ENCODE measurements at regions not wholly inside any gene's neighbourhood (a gene's known extent, or its start where the extent isn't known, plus 50 kb on each side); places are given as distances from the start of the nearest gene placed in this dataset.

DNA sequence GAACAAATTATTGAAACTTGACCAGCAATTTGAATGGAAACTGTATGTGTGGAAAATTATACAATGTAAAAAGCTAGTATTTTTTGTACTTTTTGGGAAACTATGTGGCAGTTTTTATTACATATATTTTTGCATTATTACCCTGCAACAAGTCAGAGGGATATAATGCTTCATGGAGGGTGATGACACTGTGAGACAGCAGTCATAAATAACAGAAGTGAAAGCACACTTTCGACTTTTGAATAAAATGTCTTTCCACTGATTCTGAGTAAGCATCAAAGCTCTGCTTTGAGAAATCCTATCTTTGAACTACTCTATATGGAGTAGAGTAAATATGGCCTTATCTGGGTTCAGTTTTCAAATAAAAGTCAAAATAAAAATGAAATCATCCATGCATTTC, 122.6 kb upstream of the PABPC4L start:
- H3K9me2 ChIP-seq (ENCODE audit: insufficient read depth) = no peaks in the 10 kb centered on the region
- ChIA-PET RAD21 (ENCODE audit: low non-redundant PET in 1 of 2, low total read pairs in 2 of 2, uncharacterized antibody in 2 of 2, unreplicated experiment in 2 of 2) (no interaction called here), POLR2A (no interaction called here), CTCF (no interaction called here)
- no peak overlapping the region for H2AFZ ChIP-seq (ENCODE audit: low read depth, low read length, poor library complexity, severe bottlenecking)
- intact Hi-C loops (cut with micrococcal nuclease) = no loop called here
- H3K4me1 ChIP-seq (ENCODE audit: control insufficient read depth in 1 of 2, insufficient read depth in 2 of 2, low read length in 2 of 2) = no peaks in the 10 kb centered on the region
- no peaks in the 10 kb centered on the region for H3K9me3 ChIP-seq (ENCODE audit: control insufficient read depth in 1 of 2, insufficient read depth in 1 of 2, low read depth in 1 of 2, low read length in 2 of 2)
- no TSS peak for BruUV-seq (replicated peaks)
- H3K27ac ChIP-seq (ENCODE audit: low read depth, low read length) = no peak overlapping the region
- no peak for ATAC-seq
- no peak for DNase-seq (ENCODE audit: low read depth, low spot score)
- H4K20me1 ChIP-seq (ENCODE audit: insufficient read depth) = no peaks in the 10 kb centered on the region
- no peak overlapping the region for H3K4me2 ChIP-seq (ENCODE audit: low read length)
- no peaks in the 10 kb centered on the region for H3K79me2 ChIP-seq (ENCODE audit: insufficient read depth, low read length)
- no peaks in the 10 kb centered on the region for H3K27me3 ChIP-seq (ENCODE audit: insufficient read depth, low read length)
- no peak overlapping the region for H3K9ac ChIP-seq (ENCODE audit: low read length)
- H3K36me3 ChIP-seq (ENCODE audit: control insufficient read depth in 1 of 2, insufficient read depth in 2 of 2, low read length in 2 of 2) = no peaks in the 10 kb centered on the region
- no peak overlapping the region for H3K4me3 ChIP-seq (replicated peaks in 1 of 2; ENCODE audit: low read depth in 1 of 2, low read length in 2 of 2)
- TF ChIP-seq EZH2 (IDR thresholded peaks at IDR 0.05) = no peak
- TF ChIP-seq EGR1 (IDR thresholded peaks at IDR 0.05; ENCODE audit: low read depth) = no peak
- no peak for TF ChIP-seq POLR2A (IDR thresholded peaks at IDR 0.05; ENCODE audit: borderline replicate concordance, extremely low read depth, insufficient read depth, insufficient read length)
- no peak for TF ChIP-seq SP1 (IDR thresholded peaks at IDR 0.05; ENCODE audit: low read depth)
- no peak for TF ChIP-seq SRF (IDR thresholded peaks at IDR 0.05; ENCODE audit: low read depth)
- no peak for TF ChIP-seq SIN3A (IDR thresholded peaks at IDR 0.05; ENCODE audit: low read depth)
- TF ChIP-seq JUND (IDR thresholded peaks at IDR 0.05) = no peak
- TF ChIP-seq RAD21 (IDR thresholded peaks at IDR 0.05; ENCODE audit: low read depth) = no peak
- TF ChIP-seq ZNF274 (IDR thresholded peaks at IDR 0.05; ENCODE audit: low read depth, low read length) = no peak
- TF ChIP-seq EZH2phosphoT487 (IDR thresholded peaks at IDR 0.05; ENCODE audit: borderline replicate concordance) = no peak
- TF ChIP-seq FOSL1 (IDR thresholded peaks at IDR 0.05; ENCODE audit: low read depth) = no peak
- no peak for TF ChIP-seq YY1 (IDR thresholded peaks at IDR 0.05; ENCODE audit: extremely low read depth, insufficient replicate concordance, low read depth, low read length)
- no peak for TF ChIP-seq TCF7L2 (IDR thresholded peaks at IDR 0.05; ENCODE audit: borderline replicate concordance, extremely low read depth, insufficient read depth, insufficient read length)
- TF ChIP-seq, protein P1, sequence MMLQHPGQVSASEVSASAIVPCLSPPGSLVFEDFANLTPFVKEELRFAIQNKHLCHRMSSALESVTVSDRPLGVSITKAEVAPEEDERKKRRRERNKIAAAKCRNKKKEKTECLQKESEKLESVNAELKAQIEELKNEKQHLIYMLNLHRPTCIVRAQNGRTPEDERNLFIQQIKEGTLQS (IDR thresholded peaks at IDR 0.05) = no peak
- no peak for TF ChIP-seq CEBPB (IDR thresholded peaks at IDR 0.05; ENCODE audit: low read depth)
- TF ChIP-seq, protein P2, sequence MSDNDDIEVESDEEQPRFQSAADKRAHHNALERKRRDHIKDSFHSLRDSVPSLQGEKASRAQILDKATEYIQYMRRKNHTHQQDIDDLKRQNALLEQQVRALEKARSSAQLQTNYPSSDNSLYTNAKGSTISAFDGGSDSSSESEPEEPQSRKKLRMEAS (IDR thresholded peaks at IDR 0.05) = no peak
- TF ChIP-seq ZFX (IDR thresholded peaks at IDR 0.05) = no peak
- no peak for TF ChIP-seq ELF1 (IDR thresholded peaks at IDR 0.05; ENCODE audit: borderline replicate concordance, low read depth)
- TF ChIP-seq, protein P3, sequence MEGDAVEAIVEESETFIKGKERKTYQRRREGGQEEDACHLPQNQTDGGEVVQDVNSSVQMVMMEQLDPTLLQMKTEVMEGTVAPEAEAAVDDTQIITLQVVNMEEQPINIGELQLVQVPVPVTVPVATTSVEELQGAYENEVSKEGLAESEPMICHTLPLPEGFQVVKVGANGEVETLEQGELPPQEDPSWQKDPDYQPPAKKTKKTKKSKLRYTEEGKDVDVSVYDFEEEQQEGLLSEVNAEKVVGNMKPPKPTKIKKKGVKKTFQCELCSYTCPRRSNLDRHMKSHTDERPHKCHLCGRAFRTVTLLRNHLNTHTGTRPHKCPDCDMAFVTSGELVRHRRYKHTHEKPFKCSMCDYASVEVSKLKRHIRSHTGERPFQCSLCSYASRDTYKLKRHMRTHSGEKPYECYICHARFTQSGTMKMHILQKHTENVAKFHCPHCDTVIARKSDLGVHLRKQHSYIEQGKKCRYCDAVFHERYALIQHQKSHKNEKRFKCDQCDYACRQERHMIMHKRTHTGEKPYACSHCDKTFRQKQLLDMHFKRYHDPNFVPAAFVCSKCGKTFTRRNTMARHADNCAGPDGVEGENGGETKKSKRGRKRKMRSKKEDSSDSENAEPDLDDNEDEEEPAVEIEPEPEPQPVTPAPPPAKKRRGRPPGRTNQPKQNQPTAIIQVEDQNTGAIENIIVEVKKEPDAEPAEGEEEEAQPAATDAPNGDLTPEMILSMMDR (IDR thresholded peaks at IDR 0.05 in 2 of 3, conservative IDR thresholded peaks at IDR 0.05 in 1 of 3; ENCODE audit: borderline replicate concordance in 1 of 3, insufficient read depth in 1 of 3, low read depth in 2 of 3, low read length in 2 of 3) = no peak

Data from HCT116 (cell line).